ENCODE measurements at regions not wholly inside any gene's neighbourhood (a gene's known extent, or its start where the extent isn't known, plus 50 kb on each side); places are given as distances from the start of the nearest gene placed in this dataset.

GRCh38 chr22:47544696-47545095 lies 782.2 kb downstream of the TBC1D22A start:
- Histone ChIP-seq H3K9me3 (peaks cover 0 to 5% (median 0%) of the 10 kb centered on the region in 12 donors), H3K4me1 (no peaks in the 10 kb centered on the region), H3K4me3 (no peak overlapping the region), H3K27me3 (no peaks in the 10 kb centered on the region), H3K36me3 (no peaks in the 10 kb centered on the region), H3K27ac (no peak overlapping the region)
- no peak for ATAC-seq
- WGBS, 4 donors: 55 to 66% (median 65%) methylated on average over 2 of the region's 2 CpGs
- intact Hi-C loops (cut with DNase I): no loop called here
- DNase-seq: no peak
- TF ChIP-seq POLR2A (IDR thresholded peaks at IDR 0.05) (no peak), CTCF (IDR thresholded peaks at IDR 0.05) (no peak)

DNA sequence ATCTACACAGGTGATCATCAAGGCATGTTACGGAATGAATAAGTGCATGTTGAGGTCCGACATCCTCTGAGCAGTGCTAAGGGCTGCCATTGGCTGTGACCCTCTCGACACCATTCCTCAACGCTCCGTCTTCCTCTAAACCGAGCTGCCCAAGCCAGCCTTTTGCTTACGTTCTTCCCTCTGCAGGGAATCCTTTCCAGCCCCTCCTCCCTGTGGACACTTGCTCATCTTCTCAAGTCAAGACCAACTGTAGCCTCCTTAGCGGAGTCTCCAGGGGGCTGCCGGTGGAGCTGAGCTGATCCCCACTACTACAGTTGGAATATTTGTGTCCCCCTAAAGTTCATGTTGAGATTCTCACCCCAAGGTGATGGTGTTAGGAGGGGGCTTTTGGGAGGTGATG lies 781.0 kb downstream of the TBC1D22A start:
- Histone ChIP-seq H3K4me3 (no peak overlapping the region), H3K27ac (no peak overlapping the region), H3K36me3 (no peaks in the 10 kb centered on the region), H3K4me1 (no peaks in the 10 kb centered on the region), H3K9me3 (peaks cover 0 to 5% (median 0%) of the 10 kb centered on the region in 12 donors), H3K27me3 (no peaks in the 10 kb centered on the region)
- ATAC-seq: no peak
- 89 to 91% (median 90%) methylated on average over 9 of the region's 9 CpGs for WGBS, 4 donors
- no peak for DNase-seq
- TF ChIP-seq CTCF (IDR thresholded peaks at IDR 0.05) (no peak), POLR2A (IDR thresholded peaks at IDR 0.05) (no peak)
- intact Hi-C loops (cut with DNase I): no loop called here

DNA sequence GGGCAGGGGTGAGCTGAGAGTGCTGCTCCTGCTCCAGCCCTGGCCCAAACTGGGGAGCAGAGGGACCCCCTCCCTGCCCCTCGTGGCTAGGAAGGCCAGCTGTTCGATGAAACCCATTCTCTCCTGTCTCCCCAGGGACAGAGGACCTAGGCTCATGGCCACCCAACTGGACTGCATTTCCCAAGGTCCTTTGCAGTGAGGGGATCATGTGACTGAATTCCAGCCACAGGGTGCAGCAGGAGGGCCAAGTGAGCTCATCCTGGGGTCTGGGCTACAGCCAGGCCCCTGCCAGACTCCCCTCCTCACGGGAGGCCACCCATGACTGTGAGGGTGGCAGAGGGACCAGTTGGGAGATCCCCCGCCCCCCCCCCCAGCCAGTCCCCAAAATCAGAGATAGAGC lies 777.6 kb downstream of the TBC1D22A start:
- DNase-seq (no peak), ATAC-seq (no peak)
- intact Hi-C loops (cut with DNase I): no loop called here
- Histone ChIP-seq H3K27ac (no peak overlapping the region), H3K27me3 (no peaks in the 10 kb centered on the region), H3K9me3 (peaks cover 0 to 8% (median 0%) of the 10 kb centered on the region in 12 donors), H3K4me1 (peaks cover 0 to under 1% (median 0%) of the 10 kb centered on the region in 12 donors), H3K4me3 (no peak overlapping the region), H3K36me3 (no peaks in the 10 kb centered on the region)
- 49 to 65% (median 60%) methylated on average over 3 to 4 of the region's 4 CpGs for WGBS, 4 donors
- TF ChIP-seq POLR2A (IDR thresholded peaks at IDR 0.05) (no peak), CTCF (IDR thresholded peaks at IDR 0.05) (no peak)

DNA sequence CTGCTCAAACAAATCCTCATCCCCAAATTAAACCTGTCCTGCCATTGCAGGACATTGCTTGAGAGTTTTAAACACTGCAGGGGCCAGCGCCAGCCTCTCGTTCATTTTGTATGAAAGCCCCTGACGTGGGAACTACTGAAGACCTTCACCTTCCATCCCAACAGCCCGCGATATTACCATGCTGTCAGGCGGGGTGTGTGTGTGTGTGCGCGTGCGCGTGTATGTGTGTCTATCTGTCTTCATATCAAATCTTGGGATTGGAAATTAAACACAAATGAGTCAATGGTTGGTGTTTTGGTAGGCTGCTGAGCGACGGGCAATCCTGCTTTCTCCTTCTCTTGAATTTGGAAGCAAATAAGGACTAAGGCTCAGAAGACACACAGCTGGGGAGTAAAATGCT lies 776.9 kb downstream of the TBC1D22A start:
- H3K9me3 ChIP-seq: peaks cover 0 to 8% (median 0%) of the 10 kb centered on the region in 12 donors
- H3K4me3 ChIP-seq: no peak overlapping the region
- ATAC-seq (no peak), DNase-seq (no peak)
- no peak for TF ChIP-seq CTCF (IDR thresholded peaks at IDR 0.05)
- TF ChIP-seq POLR2A (IDR thresholded peaks at IDR 0.05): no peak
- WGBS, 4 donors: 90 to 94% (median 93%) methylated on average over 12 of the region's 12 CpGs
- no peak overlapping the region for H3K27ac ChIP-seq
- H3K27me3 ChIP-seq: no peaks in the 10 kb centered on the region
- H3K4me1 ChIP-seq: peaks cover 0 to 7% (median 0%) of the 10 kb centered on the region in 12 donors
- intact Hi-C loops (cut with DNase I): no loop called here
- H3K36me3 ChIP-seq: no peaks in the 10 kb centered on the region

Measured in heart left ventricle (tissue), 16 donors.